Spinal cord (tissue), 9 donors: ENCODE measurements at regions not wholly inside any gene's neighbourhood (a gene's known extent, or its start where the extent isn't known, plus 50 kb on each side); places are given as distances from the start of the nearest gene placed in this dataset.

ENCODE experiments used
- DNase-seq, 6 donors: peaks; one replicate each; pipeline versions ENCODE4 v3.0.0 to v3.0.0-alpha.2; 2013 to 2015; ENCODE audit warnings: low spot score in 6 of 6, low read depth in 4 of 6
- H3K27ac ChIP-seq: one replicate; pipeline ENCODE4 v1.5.1; 2013; ENCODE audit warnings: low read depth, low read length, control low read depth
- H3K27me3 ChIP-seq: one replicate; pipeline ENCODE4 v1.6.1; 2013; ENCODE audit warnings: low read length; ENCODE audit not compliant: control insufficient read depth, insufficient read depth
- H3K36me3 ChIP-seq: one replicate; pipeline ENCODE4 v1.6.1; 2013; ENCODE audit warnings: low read length; ENCODE audit not compliant: control insufficient read depth, insufficient read depth
- H3K4me1 ChIP-seq: one replicate; pipeline ENCODE4 v1.6.1; 2013; ENCODE audit warnings: low read length; ENCODE audit not compliant: control insufficient read depth, insufficient read depth
- H3K4me3 ChIP-seq: one replicate; pipeline ENCODE4 v1.5.1; 2013; ENCODE audit warnings: low read depth, low read length, control low read depth
- H3K9me3 ChIP-seq: one replicate; pipeline ENCODE4 v1.6.1; 2013; ENCODE audit warnings: low read length; ENCODE audit not compliant: control insufficient read depth, insufficient read depth
- WGBS: methylation state at CpG from one replicate; pipeline ENCODE4 v1.1.5; 2013; ENCODE audit warnings: missing lambda C conversion rate; ENCODE audit not compliant: insufficient coverage; 5-methylcytosine and 5-hydroxymethylcytosine counted together
- donor health status: healthy.

DNA sequence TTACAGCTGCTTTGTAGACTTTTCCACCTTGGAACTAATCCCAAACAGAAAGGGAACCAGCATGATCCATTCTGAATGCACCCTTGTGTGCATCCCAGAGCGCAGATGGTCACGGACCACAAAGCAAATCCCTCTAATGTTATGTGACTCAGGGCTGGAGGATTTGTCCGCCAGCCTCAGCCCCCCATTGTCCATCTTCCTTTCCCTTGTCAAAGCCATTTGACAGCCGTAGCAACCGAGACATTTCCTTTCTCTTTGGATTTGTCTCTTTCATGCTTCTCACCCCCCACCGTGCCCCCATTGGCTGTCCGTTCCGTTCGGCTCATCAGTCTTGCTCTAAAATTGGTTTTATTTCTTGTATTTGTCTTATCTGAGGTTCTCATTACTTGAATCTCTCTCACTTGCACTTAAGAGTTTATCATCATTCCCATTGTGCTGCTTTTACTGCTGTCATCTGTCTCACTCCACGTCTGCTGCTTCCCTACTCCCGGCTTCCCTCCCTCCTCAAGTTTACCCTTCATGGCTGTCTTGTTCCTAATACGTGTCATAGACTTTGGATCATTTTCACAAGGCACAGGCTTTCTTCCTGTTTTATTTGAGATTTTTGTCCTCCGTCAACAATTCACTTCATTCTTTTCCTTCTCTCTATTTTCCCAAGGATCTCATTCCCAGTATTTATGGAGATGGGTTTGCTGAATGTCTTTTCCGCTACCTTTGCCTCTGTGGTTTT lies 163.4 kb upstream of the ERCC4 start:
- Histone ChIP-seq H3K27ac (no peak overlapping the region), H3K27me3 (no peaks in the 10 kb centered on the region), H3K4me1 (peaks cover 4% of the 10 kb centered on the region), H3K9me3 (no peaks in the 10 kb centered on the region), H3K36me3 (no peaks in the 10 kb centered on the region), H3K4me3 (no peak overlapping the region)
- DNase-seq, result peak in 2 of 6 donors; percentile 17 to 77
- WGBS, result 16% methylated on average over 9 of the region's 14 CpGs

- Histone ChIP-seq H3K9me3 (no peaks in the 10 kb centered on the region), H3K36me3 (no peaks in the 10 kb centered on the region), H3K27ac (no peak overlapping the region), H3K27me3 (no peaks in the 10 kb centered on the region), H3K4me1 (no peaks in the 10 kb centered on the region), H3K4me3 (no peak overlapping the region)
- whole genome bisulfite sequencing, result 79% methylated on average over 2 of the region's 2 CpGs
- no peak for DNase-seq
Measured at GRCh38 chr16:13766334-13766733, 153.6 kb upstream of the ERCC4 start.

GRCh38 chr16:13767215-13767614 lies 152.7 kb upstream of the ERCC4 start:
- WGBS, result no CpG with 5 or more reads among the region's 7 CpGs
- H3K4me3 ChIP-seq, result no peak overlapping the region
- no peaks in the 10 kb centered on the region for H3K36me3 ChIP-seq
- H3K9me3 ChIP-seq, result no peaks in the 10 kb centered on the region
- H3K4me1 ChIP-seq, result no peaks in the 10 kb centered on the region
- DNase-seq, result peak in 5 of 6 donors; percentile 42 to 95 (median 54)
- H3K27me3 ChIP-seq, result no peaks in the 10 kb centered on the region
- no peak overlapping the region for H3K27ac ChIP-seq

GRCh38 chr16:13768471-13768870 lies 151.5 kb upstream of the ERCC4 start:
- WGBS, result no CpG with 5 or more reads among the region's 4 CpGs
- no peak overlapping the region for H3K4me3 ChIP-seq
- H3K4me1 ChIP-seq, result no peaks in the 10 kb centered on the region
- H3K9me3 ChIP-seq, result no peaks in the 10 kb centered on the region
- peak in 2 of 6 donors; percentile 28 to 61 for DNase-seq
- H3K27ac ChIP-seq, result no peak overlapping the region
- no peaks in the 10 kb centered on the region for H3K27me3 ChIP-seq
- no peaks in the 10 kb centered on the region for H3K36me3 ChIP-seq

DNA sequence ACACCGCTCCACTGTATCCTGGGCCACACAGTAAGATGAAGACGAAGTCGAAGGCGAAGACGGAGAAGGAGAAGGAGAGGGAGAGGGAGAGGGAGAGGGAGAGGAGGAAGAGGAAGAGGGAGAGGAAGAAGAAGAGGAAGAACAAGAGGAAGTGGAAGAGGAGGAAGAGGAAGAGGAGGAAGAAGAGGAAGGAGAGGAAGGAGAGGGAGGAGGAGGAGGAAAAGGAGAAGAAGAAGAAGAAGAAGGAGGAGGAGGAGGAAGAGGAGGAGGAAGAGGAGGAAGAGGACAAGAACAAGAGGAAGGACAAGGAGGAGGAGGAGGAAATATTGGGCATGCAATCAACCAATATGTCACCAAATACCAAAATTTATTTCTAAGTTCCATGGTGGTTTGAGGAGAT lies 149.5 kb upstream of the ERCC4 start:
- Histone ChIP-seq H3K4me3 (no peak overlapping the region), H3K4me1 (no peaks in the 10 kb centered on the region), H3K27ac (no peak overlapping the region), H3K9me3 (no peaks in the 10 kb centered on the region), H3K36me3 (no peaks in the 10 kb centered on the region), H3K27me3 (no peaks in the 10 kb centered on the region)
- 98% methylated on average over 5 of the region's 5 CpGs for WGBS
- DNase-seq, result no peak

DNA sequence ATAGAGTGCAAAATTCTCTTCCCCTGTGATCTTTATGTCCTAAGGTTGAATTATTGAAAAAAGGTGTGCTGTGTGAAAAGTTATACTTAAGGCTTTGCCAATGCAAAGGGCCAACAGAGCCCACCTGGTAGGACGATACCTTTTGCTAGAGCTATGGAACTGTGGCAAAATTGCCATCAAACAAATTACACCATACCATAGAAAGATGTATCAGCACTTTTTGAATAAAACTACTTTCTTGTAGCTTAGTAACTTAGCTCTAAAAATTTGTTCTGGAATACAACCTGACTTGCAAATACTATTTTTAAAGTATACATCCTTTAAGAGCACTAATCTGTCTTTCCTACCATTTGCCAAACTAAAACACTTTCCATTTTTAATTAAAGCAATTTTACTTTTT lies 147.2 kb upstream of the ERCC4 start:
- H3K27ac ChIP-seq, result no peak overlapping the region
- H3K4me3 ChIP-seq, result no peak overlapping the region
- H3K27me3 ChIP-seq, result no peaks in the 10 kb centered on the region
- peaks cover 6% of the 10 kb centered on the region for H3K9me3 ChIP-seq
- H3K36me3 ChIP-seq, result no peaks in the 10 kb centered on the region
- WGBS, result no CpG with 5 or more reads among the region's 1 CpG
- DNase-seq, result no peak
- no peaks in the 10 kb centered on the region for H3K4me1 ChIP-seq

DNA sequence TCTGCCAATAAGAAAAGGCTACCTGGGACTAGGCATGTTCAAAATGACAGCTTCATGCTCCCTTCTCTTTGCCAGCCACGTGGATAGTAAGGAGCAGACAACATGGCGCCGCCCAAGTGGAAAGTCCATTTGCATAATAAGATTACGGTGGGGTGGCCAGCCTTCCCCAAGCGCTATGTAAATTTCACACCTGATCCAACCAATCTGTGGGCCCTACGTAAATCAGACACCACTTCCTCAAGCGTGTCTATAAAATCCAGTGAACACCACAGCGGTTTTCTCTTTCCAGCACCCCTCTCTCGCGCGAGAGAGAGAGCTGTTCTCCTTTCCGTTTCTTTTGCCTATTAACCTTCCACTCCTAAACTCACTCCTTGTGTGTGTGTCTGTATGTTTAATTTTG lies 140.3 kb upstream of the ERCC4 start:
- Histone ChIP-seq H3K27me3 (no peaks in the 10 kb centered on the region), H3K9me3 (peaks cover 6% of the 10 kb centered on the region), H3K27ac (no peak overlapping the region), H3K4me1 (peaks cover 7% of the 10 kb centered on the region), H3K36me3 (no peaks in the 10 kb centered on the region), H3K4me3 (no peak overlapping the region)
- WGBS, result 20% methylated on average over 1 of the region's 12 CpGs
- DNase-seq, result peak in 2 of 6 donors; percentile 33 to 68

GRCh38 chr16:13780406-13781168 lies 139.4 kb upstream of the ERCC4 start:
- 24% methylated on average over 7 of the region's 7 CpGs for WGBS
- peak in 2 of 6 donors; percentile 65 to 67 for DNase-seq
- H3K9me3 ChIP-seq, result peaks cover 6% of the 10 kb centered on the region
- no peaks in the 10 kb centered on the region for H3K27me3 ChIP-seq
- H3K4me3 ChIP-seq, result no peak overlapping the region
- H3K27ac ChIP-seq, result no peak overlapping the region
- no peaks in the 10 kb centered on the region for H3K36me3 ChIP-seq
- peaks cover 7% of the 10 kb centered on the region for H3K4me1 ChIP-seq

GRCh38 chr16:13781169-13781564 lies 138.8 kb upstream of the ERCC4 start:
- no peak overlapping the region for H3K27ac ChIP-seq
- peaks cover 7% of the 10 kb centered on the region for H3K4me1 ChIP-seq
- WGBS, result 65% methylated on average over 7 of the region's 7 CpGs
- H3K27me3 ChIP-seq, result no peaks in the 10 kb centered on the region
- no peaks in the 10 kb centered on the region for H3K36me3 ChIP-seq
- peak in 1 of 6 donors; percentile 87 for DNase-seq
- no peak overlapping the region for H3K4me3 ChIP-seq
- peaks cover 2% of the 10 kb centered on the region for H3K9me3 ChIP-seq
